ENCODE measurements at regions not wholly inside any gene's neighbourhood (a gene's known extent, or its start where the extent isn't known, plus 50 kb on each side); places are given as distances from the start of the nearest gene placed in this dataset.

GRCh38 chr13:47249266-47249665 lies 352.4 kb upstream of the HTR2A start:
- no peak overlapping the region for H3K4me3 ChIP-seq (ENCODE audit: low read depth, low read length)
- no peak for TF ChIP-seq CTCF (IDR thresholded peaks at IDR 0.05; ENCODE audit: borderline replicate concordance, insufficient read depth, low read depth, low read length)

- no peak overlapping the region for H3K4me3 ChIP-seq (ENCODE audit: low read depth, low read length)
- no peak for TF ChIP-seq CTCF (IDR thresholded peaks at IDR 0.05; ENCODE audit: borderline replicate concordance, insufficient read depth, low read depth, low read length)
Measured at GRCh38 chr13:47241446-47241845, 344.6 kb upstream of the HTR2A start.

- no peak overlapping the region for H3K4me3 ChIP-seq (ENCODE audit: low read depth, low read length)
Measured at GRCh38 chr13:47239025-47239424, 342.2 kb upstream of the HTR2A start.

GRCh38 chr13:47237571-47237970 lies 340.7 kb upstream of the HTR2A start:
- TF ChIP-seq CTCF (IDR thresholded peaks at IDR 0.05; ENCODE audit: borderline replicate concordance, insufficient read depth, low read depth, low read length): no peak
- H3K4me3 ChIP-seq (ENCODE audit: low read depth, low read length): no peak overlapping the region

More at GRCh38 chr13:47239025-47239424, 342.2 kb upstream of the HTR2A start:
- no peak for TF ChIP-seq CTCF (IDR thresholded peaks at IDR 0.05; ENCODE audit: borderline replicate concordance, insufficient read depth, low read depth, low read length)

GRCh38 chr13:47233734-47234133 lies 336.9 kb upstream of the HTR2A start:
- no peak overlapping the region for H3K4me3 ChIP-seq (ENCODE audit: low read depth, low read length)
- TF ChIP-seq CTCF (IDR thresholded peaks at IDR 0.05; ENCODE audit: borderline replicate concordance, insufficient read depth, low read depth, low read length): no peak

GRCh38 chr13:47232516-47232915 lies 335.7 kb upstream of the HTR2A start:
- H3K4me3 ChIP-seq (ENCODE audit: low read depth, low read length): no peak overlapping the region
- TF ChIP-seq CTCF (IDR thresholded peaks at IDR 0.05; ENCODE audit: borderline replicate concordance, insufficient read depth, low read depth, low read length): no peak

- no peak for TF ChIP-seq CTCF (IDR thresholded peaks at IDR 0.05; ENCODE audit: borderline replicate concordance, insufficient read depth, low read depth, low read length)
- H3K4me3 ChIP-seq (ENCODE audit: low read depth, low read length): no peak overlapping the region
Measured at GRCh38 chr13:47230155-47230554, 333.3 kb upstream of the HTR2A start.

All from GM12875 (cell line).